Astrocyte (in vitro differentiated cells and primary cell): ENCODE measurements at regions not wholly inside any gene's neighbourhood (a gene's known extent, or its start where the extent isn't known, plus 50 kb on each side); places are given as distances from the start of the nearest gene placed in this dataset.

Source experiments
- DNase-seq: peaks from one replicate; pipeline ENCODE4 v3.0.0-alpha.2; 2010; ENCODE audit warnings: low read depth
- FAIRE-seq: peaks from 2 replicates; lab custom pipeline; 2011; peaks lifted over from hg19 to GRCh38; lab: Jason Lieb, UNC
- H2AFZ ChIP-seq: 2 replicates; pipeline ENCODE4 v1.6.0; 2012; ENCODE audit warnings: low read depth, low read length, inconsistent platforms
- H3K27ac ChIP-seq: 2 replicates; pipeline ENCODE4 v1.5.1; 2011; ENCODE audit warnings: low read depth, low read length, inconsistent platforms
- H3K27me3 ChIP-seq: 2 replicates; pipeline ENCODE4 v1.6.0; 2011; ENCODE audit warnings: low read length, inconsistent platforms; ENCODE audit not compliant: insufficient read depth
- H3K36me3 ChIP-seq: 2 replicates; pipeline ENCODE4 v1.5.1; 2011; ENCODE audit warnings: low read length, inconsistent platforms; ENCODE audit not compliant: insufficient read depth
- H3K4me1 ChIP-seq: 2 replicates; pipeline ENCODE4 v1.5.1; 2011; ENCODE audit warnings: low read length, inconsistent platforms; ENCODE audit not compliant: insufficient read depth
- H3K4me2 ChIP-seq: 2 replicates; pipeline ENCODE4 v1.6.0; 2012; ENCODE audit warnings: low read length, inconsistent platforms
- H3K4me3 ChIP-seq: 2 replicates; pipeline ENCODE4 v1.5.1; 2011; ENCODE audit warnings: low read depth, mild to moderate bottlenecking, low read length, inconsistent platforms; ENCODE audit not compliant: insufficient read depth
- H3K79me2 ChIP-seq: 2 replicates; pipeline ENCODE4 v1.6.0; 2012; ENCODE audit warnings: mild to moderate bottlenecking, low read length, inconsistent platforms; ENCODE audit not compliant: insufficient read depth
- H3K9ac ChIP-seq: 2 replicates; pipeline ENCODE4 v1.6.0; 2012; ENCODE audit warnings: mild to moderate bottlenecking, low read length, inconsistent platforms
- H3K9me3 ChIP-seq: 2 replicates; pipeline ENCODE4 v1.5.1; 2012; ENCODE audit warnings: low read depth, mild to moderate bottlenecking, low read length, inconsistent platforms; ENCODE audit not compliant: insufficient read depth
- H4K20me1 ChIP-seq: 2 replicates; pipeline ENCODE4 v1.6.0; 2012; ENCODE audit warnings: low read length, inconsistent platforms; ENCODE audit not compliant: insufficient read depth
- H3K27ac Mint-ChIP-seq: one replicate; pipeline ENCODE4 v1.8.0; 2021; ENCODE audit warnings: mild to moderate bottlenecking, mixed read lengths; ENCODE audit not compliant: unreplicated experiment
- H3K27me3 Mint-ChIP-seq: one replicate; pipeline ENCODE4 v1.8.0; 2021; ENCODE audit warnings: low read depth, mixed read lengths; ENCODE audit not compliant: unreplicated experiment
- H3K36me3 Mint-ChIP-seq: one replicate; pipeline ENCODE4 v1.8.0; 2021; ENCODE audit warnings: low read depth, mixed read lengths; ENCODE audit not compliant: unreplicated experiment
- H3K4me1 Mint-ChIP-seq: one replicate; pipeline ENCODE4 v1.8.0; 2021; ENCODE audit warnings: low read depth, mixed read lengths; ENCODE audit not compliant: unreplicated experiment
- H3K4me3 Mint-ChIP-seq: one replicate; pipeline ENCODE4 v1.8.0; 2021; ENCODE audit warnings: mild to moderate bottlenecking, moderate library complexity, mixed read lengths; ENCODE audit not compliant: unreplicated experiment
- H3K9me3 Mint-ChIP-seq: one replicate; pipeline ENCODE4 v1.8.0; 2021; ENCODE audit warnings: mild to moderate bottlenecking, mixed read lengths; ENCODE audit not compliant: unreplicated experiment
- EZH2 ChIP-seq: IDR thresholded peaks from 2 replicates; pipeline ENCODE4 v1.6.1; 2012; ENCODE audit warnings: mild to moderate bottlenecking, low read length, inconsistent platforms; ENCODE audit not compliant: insufficient read depth
- TF ChIP-seq, protein P1 (sequence below): IDR thresholded peaks from 2 replicates; pipeline ENCODE4 v1.5.1; 2011; ENCODE audit warnings: low read depth, mild to moderate bottlenecking, inconsistent platforms, low read length, moderate library complexity; ENCODE audit not compliant: insufficient read depth

DNA sequence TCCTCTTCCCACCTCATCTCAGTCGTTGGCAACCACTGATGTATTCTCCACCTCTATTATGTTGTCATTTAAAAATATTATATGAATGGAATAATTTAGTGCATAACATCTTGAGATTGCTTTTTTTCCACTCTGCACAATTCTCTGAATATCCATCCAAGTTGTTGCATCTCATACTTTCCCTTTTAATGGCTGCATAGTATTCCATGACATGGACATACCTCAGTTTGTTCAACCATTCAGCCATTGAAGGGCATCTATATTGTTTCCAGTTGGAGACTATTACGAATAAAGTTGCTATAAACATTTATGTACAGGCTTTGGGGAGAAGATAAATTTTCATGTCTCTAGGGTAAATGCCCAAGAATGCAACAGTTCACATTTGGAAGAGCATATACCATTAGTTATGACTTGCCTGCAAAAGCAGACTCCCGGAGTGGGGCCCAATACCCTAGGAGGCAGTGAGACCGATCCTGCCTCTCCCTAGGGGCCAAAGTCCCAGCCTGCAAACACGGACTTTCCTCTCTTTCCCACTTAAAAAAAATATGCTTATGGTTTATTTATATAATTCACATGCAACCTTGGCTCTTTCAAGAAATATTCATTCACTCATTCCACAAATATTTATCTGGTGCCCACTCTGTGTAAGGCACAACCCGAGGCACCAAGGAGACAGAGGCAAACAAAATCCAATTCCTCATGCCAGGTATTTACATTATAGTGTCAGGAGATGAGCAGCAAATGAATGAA, 227.0 kb upstream of the PMEPA1 start:
- H2AFZ ChIP-seq, result no peak overlapping the region
- H3K4me3 Mint-ChIP-seq, result no peak overlapping the region

DNA sequence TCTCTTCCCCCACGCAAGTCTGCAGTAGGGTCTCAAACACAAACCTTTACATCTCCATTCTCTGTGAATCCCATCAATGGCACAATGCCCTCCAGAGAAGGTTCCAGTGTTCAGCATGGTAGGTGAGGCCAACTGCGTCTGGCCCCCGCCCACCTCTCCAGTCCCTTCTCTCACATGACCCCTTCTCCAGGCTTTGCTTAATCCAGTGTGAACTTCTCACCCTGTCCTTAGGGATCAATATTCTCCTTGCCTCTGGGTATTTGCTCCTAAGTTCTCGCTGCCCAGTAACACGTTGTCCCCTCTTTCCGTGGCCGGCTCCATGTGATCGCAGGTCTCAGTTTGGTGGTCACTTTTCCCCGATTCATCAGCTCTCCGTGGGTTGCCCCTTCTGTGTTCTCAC, 225.1 kb upstream of the PMEPA1 start:
- Histone ChIP-seq H4K20me1 (no peaks in the 10 kb centered on the region), H3K27ac (no peak overlapping the region), H2AFZ (no peak overlapping the region), H3K4me3 (no peak overlapping the region), H3K4me1 (peaks cover 11% of the 10 kb centered on the region), H3K79me2 (no peaks in the 10 kb centered on the region), H3K4me2 (no peak overlapping the region), H3K9ac (no peak overlapping the region), H3K27me3 (no peaks in the 10 kb centered on the region), H3K36me3 (no peaks in the 10 kb centered on the region), H3K9me3 (no peaks in the 10 kb centered on the region)
- peaks cover 5% of the 10 kb centered on the region for H3K9me3 Mint-ChIP-seq
- DNase-seq, result no peak
- FAIRE-seq, result no peak
- TF ChIP-seq EZH2, result no peak
- TF ChIP-seq, protein P1, sequence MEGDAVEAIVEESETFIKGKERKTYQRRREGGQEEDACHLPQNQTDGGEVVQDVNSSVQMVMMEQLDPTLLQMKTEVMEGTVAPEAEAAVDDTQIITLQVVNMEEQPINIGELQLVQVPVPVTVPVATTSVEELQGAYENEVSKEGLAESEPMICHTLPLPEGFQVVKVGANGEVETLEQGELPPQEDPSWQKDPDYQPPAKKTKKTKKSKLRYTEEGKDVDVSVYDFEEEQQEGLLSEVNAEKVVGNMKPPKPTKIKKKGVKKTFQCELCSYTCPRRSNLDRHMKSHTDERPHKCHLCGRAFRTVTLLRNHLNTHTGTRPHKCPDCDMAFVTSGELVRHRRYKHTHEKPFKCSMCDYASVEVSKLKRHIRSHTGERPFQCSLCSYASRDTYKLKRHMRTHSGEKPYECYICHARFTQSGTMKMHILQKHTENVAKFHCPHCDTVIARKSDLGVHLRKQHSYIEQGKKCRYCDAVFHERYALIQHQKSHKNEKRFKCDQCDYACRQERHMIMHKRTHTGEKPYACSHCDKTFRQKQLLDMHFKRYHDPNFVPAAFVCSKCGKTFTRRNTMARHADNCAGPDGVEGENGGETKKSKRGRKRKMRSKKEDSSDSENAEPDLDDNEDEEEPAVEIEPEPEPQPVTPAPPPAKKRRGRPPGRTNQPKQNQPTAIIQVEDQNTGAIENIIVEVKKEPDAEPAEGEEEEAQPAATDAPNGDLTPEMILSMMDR, result no peak
- H3K36me3 Mint-ChIP-seq, result no peaks in the 10 kb centered on the region
- peaks cover 50% of the 10 kb centered on the region for H3K27me3 Mint-ChIP-seq
- H3K27ac Mint-ChIP-seq, result no peak overlapping the region
- H3K4me3 Mint-ChIP-seq, result no peak overlapping the region
- H3K4me1 Mint-ChIP-seq, result peaks cover 9% of the 10 kb centered on the region

More for the DNA sequence above, 227.0 kb upstream of the PMEPA1 start:
- Mint-ChIP-seq H3K36me3 (no peaks in the 10 kb centered on the region), H3K9me3 (peaks cover 5% of the 10 kb centered on the region), H3K27ac (no peak overlapping the region), H3K4me1 (peaks cover 13% of the 10 kb centered on the region), H3K27me3 (peaks cover 43% of the 10 kb centered on the region)
- Histone ChIP-seq H4K20me1 (no peaks in the 10 kb centered on the region), H3K36me3 (no peaks in the 10 kb centered on the region), H3K4me1 (peaks cover 17% of the 10 kb centered on the region), H3K79me2 (no peaks in the 10 kb centered on the region), H3K4me2 (no peak overlapping the region), H3K4me3 (no peak overlapping the region), H3K27ac (no peak overlapping the region), H3K27me3 (no peaks in the 10 kb centered on the region), H3K9me3 (no peaks in the 10 kb centered on the region), H3K9ac (no peak overlapping the region)
- FAIRE-seq (no peak), DNase-seq (no peak)
- TF ChIP-seq, protein P1, result no peak
- no peak for TF ChIP-seq EZH2
